K562 (cell line): ENCODE measurements at regions not wholly inside any gene's neighbourhood (a gene's known extent, or its start where the extent isn't known, plus 50 kb on each side); places are given as distances from the start of the nearest gene placed in this dataset.

Experiments
- CEBPG ChIP-seq, 3 experiments: fragments of 200-800 bp in 1 of 3; sonication (Bioruptor generic) in 1 of 3; sonication (generic) in 1 of 3; formaldehyde crosslinking in 1 of 3; IDR thresholded peaks in 2 of 3; conservative IDR thresholded peaks in 1 of 3; 2 replicates each; pipeline versions ENCODE4 v1.6.1 to v1.8.0; 2016 to 2022; ENCODE audit warnings: missing compliant biosample characterization in 2 of 3, missing genetic modification characterization in 2 of 3, mild to moderate bottlenecking in 1 of 3, missing genetic modification reagents in 1 of 3
- CTCF ChIP-seq, 3 experiments: IDR thresholded peaks in 2 of 3; conservative IDR thresholded peaks in 1 of 3; 2 replicates each; pipeline ENCODE4 v1.5.1; 2011 to 2012; ENCODE audit warnings: low read length in 3 of 3, mild to moderate bottlenecking in 3 of 3, control low read depth in 2 of 3, improper control_type of control experiment in 1 of 3, inconsistent platforms in 1 of 3, low read depth in 1 of 3, mixed read lengths in 1 of 3, moderate library complexity in 1 of 3; ENCODE audit not compliant: insufficient read depth in 2 of 3
- EZH2 ChIP-seq: IDR thresholded peaks from 2 replicates; pipeline ENCODE4 v1.6.1; 2012; ENCODE audit warnings: low read depth, mild to moderate bottlenecking, inconsistent platforms, low read length, borderline replicate concordance
- HNRNPUL1 ChIP-seq: fragments of 200-400 bp; formaldehyde crosslinking; IDR thresholded peaks from 2 replicates; pipeline ENCODE4 v1.6.1; 2017; ENCODE audit warnings: low read length
- KDM1A ChIP-seq, 2 experiments: fragments of 450-650 bp; IDR thresholded peaks; 2 replicates each; pipeline ENCODE4 v1.6.1; 2016; ENCODE audit warnings: mild to moderate bottlenecking in 2 of 2
- L3MBTL2 ChIP-seq: fragments of 450-650 bp; IDR thresholded peaks from 2 replicates; pipeline ENCODE4 v1.6.1; 2016; ENCODE audit warnings: mild to moderate bottlenecking, moderate library complexity
- MAFK ChIP-seq: IDR thresholded peaks from 2 replicates; pipeline ENCODE4 v1.6.1; 2011; ENCODE audit warnings: low read length, improper control_type of control experiment
- MYNN ChIP-seq, 2 experiments: sonication (generic); formaldehyde crosslinking in 1 of 2; IDR thresholded peaks; 2 replicates each; pipeline versions ENCODE4 v1.5.0 to v1.6.1; 2016 to 2020; ENCODE audit warnings: antibody characterized with exemption in 1 of 2, missing genetic modification reagents in 1 of 2
- SIN3A ChIP-seq, 2 experiments: fragments of 150-350 bp in 1 of 2; IDR thresholded peaks; 2 replicates each; pipeline ENCODE4 v1.6.1; 2011 to 2016; ENCODE audit warnings: borderline replicate concordance in 2 of 2, low read depth in 2 of 2, low read length in 2 of 2, mild to moderate bottlenecking in 2 of 2, moderate library complexity in 2 of 2; ENCODE audit not compliant: control insufficient read depth in 1 of 2
- SIN3B ChIP-seq: fragments of 450-650 bp; IDR thresholded peaks from 2 replicates; pipeline ENCODE4 v1.6.1; 2017; ENCODE audit warnings: low read depth, mild to moderate bottlenecking, moderate library complexity

DNA sequence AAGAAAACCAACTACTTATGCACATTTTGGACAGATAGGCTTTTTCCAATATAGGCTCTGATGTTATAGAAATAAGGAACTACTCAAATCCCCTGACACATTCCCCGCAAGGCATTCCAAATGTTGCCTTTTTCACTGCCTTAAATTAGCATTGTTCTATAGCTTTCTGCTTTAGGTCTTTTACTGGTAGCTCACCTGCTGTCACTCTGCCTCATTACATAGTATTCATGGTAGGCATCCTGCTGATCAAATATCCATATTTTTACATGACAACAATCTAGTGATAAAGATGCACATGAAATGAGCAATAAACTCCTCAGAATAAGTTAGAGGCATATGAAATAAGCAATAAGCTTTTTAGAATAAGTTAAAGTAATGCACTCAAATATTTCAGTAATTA, 542.7 kb downstream of the FAM133A start:
- TF ChIP-seq SIN3A (IDR thresholded peaks at IDR 0.05; ENCODE audit: borderline replicate concordance in 2 of 2, control insufficient read depth in 1 of 2, low read depth in 2 of 2, low read length in 2 of 2) = no peak
- TF ChIP-seq CEBPG (CRISPR knock-in tag; IDR thresholded peaks at IDR 0.05) = no peak
- TF ChIP-seq CEBPG (tag; conservative IDR thresholded peaks at IDR 0.05 in 1 of 2, IDR thresholded peaks at IDR 0.05 in 1 of 2) = no peak
- TF ChIP-seq L3MBTL2 = no peak
- TF ChIP-seq MYNN (IDR thresholded peaks at IDR 0.05) = no peak
- TF ChIP-seq MYNN (CRISPR knock-in tag; IDR thresholded peaks at IDR 0.05) = no peak
- no peak for TF ChIP-seq EZH2
- TF ChIP-seq SIN3B = no peak
- TF ChIP-seq MAFK = no peak
- no peak for TF ChIP-seq CTCF (IDR thresholded peaks at IDR 0.05 in 2 of 3, conservative IDR thresholded peaks at IDR 0.05 in 1 of 3; ENCODE audit: insufficient read depth in 2 of 3, low read depth in 1 of 3, low read length in 3 of 3)
- no peak for TF ChIP-seq KDM1A (IDR thresholded peaks at IDR 0.05)
- no peak for TF ChIP-seq HNRNPUL1
